NCI-H2171 (cell line): ENCODE measurements at regions not wholly inside any gene's neighbourhood (a gene's known extent, or its start where the extent isn't known, plus 50 kb on each side); places are given as distances from the start of the nearest gene placed in this dataset.
A peak's percentile ranks its signal among the peaks of the same experiment; 100 is the strongest.
"Not testable (repeated sequence)": the region's sequence is repeated elsewhere in the genome, so short reads cannot be mapped to it uniquely, and the experiment has no call there.

Experiments used
- DNase-seq: peaks from one replicate; lab custom pipeline; 2025; lab: John Stamatoyannopoulos, UW

DNA sequence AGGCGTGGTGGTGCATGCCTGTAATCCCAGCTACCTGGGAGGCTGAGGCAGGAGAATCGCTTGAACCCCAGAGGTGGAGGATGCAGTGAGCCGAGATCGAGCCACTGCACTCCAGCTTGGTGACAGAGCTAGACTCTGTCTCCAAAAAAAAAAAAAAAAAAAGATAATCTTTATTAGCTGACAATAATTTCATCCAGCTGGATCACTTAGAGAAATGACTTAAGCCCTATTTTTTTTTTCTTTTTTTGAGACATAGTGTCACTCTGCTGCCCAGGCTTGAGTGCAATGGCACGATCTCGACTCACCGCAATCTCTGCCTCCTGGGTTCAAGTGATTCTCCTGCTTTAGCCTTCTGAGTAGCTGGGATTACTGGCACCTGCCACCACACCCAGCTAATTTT lies 51.6 kb upstream of the MAP4K4 start:
- not testable (repeated sequence) for DNase-seq

DNA sequence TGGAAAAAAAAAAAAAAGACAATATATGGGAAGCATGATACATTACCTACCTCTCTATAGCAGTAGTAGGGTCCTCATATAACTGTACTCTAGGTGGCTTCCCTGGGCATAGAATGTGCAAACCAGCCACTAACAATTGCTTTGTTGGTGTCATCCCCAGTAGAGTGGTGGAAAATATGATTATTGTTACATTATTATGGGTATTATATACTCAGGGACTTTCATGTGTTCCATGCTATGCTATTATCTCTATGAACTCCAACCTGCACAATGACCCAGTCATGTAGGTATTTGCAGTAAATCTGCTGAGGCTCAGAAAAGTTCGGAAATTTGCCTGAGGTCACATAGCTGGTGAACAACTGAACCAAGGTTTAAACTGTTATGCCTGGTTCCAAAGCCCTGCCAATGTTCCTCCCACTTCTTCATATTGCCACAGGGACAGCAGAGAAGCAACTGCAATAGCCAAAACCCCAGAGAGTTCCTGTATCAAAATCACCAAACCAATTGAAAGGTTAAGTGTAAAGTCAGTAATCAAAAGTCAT lies 52.6 kb upstream of the MAP4K4 start:
- no peak for DNase-seq

DNA sequence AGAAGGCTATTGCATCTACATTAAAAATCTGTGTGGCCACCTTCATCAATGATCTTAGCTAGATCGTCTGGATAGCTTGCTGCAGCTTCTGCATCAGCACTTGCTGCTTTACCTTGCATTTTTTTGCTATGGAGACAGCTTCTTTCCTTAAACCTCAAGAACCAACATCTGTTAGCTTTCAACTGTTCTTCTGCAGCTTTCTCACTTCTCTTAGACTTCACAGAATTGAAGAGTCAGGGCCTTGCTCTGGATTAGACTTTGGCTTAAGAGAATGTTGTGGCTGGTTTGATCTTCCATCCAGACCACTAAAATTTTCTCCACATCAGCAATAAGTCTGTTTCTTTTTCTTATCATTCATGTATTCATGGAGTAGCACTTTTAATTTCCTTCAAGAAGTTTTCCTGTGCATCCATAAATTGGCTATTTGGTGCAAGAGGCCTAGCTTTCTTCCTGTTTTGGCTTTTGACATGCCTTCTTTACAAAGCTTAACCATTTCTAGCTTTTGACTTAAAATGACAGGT lies 54.4 kb upstream of the MAP4K4 start:
- no peak for DNase-seq

DNA sequence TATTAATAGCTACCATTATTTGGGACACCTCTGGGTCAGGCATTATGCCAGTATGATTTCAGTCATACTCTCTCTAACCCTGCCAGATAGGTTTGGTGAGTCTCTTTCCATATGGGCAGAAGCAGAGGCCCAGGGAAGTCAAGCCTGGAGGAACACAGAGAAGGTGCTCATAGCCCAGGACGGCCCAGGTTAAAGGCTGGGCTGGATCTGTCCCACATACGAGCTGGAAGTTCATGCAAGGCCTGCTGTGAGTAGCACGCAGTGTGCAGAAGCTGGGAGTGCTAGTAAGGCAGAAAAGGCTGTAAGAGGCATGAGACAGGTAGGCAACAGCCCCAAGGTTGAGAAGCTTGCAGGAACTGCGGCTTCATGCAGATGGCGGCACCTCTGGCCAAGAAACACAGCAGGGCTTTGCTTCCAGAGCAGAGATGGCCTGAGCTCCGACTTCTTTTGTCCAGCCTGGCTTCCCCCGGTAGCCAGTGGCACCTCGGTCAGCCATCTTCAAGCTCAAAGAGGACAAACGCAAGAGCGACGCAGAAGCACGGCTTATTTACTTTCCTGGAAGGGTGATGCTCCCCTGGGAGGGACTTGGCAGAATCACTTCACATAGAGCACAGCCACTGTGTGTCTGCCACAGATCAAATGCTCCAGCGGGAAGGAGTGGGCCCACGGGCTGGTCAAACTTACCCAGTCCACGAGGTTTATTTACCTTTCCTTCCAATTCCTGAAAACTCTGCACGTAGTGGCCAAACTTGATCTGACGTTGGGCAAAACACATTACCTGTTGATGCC lies 58.5 kb upstream of the MAP4K4 start:
- no peak for DNase-seq

DNA sequence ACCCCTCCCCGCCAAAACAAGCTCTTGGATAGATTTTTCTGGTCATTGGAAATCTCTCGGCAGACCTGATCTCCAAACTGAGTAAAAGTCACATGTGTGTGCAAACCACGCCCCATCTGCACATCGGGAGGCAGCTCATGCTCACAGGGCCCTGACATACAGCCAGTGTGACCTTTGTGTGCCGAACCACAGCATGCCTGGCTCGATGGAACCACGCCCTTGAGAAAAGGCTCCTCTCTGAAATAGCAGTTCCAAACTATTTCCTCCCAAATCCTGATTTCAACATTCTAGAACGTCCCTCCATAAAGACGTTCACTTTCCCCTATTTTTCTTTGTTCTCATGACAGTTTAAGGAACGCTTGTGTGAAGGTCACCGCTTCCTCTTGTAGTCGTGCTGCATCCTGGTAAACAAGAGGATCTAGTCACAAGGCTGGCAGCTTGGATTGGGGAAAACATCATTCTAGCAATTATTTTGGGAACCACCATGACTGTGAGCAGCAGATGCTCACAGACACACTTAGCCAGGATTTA lies 59.3 kb upstream of the MAP4K4 start:
- DNase-seq, result no peak

DNA sequence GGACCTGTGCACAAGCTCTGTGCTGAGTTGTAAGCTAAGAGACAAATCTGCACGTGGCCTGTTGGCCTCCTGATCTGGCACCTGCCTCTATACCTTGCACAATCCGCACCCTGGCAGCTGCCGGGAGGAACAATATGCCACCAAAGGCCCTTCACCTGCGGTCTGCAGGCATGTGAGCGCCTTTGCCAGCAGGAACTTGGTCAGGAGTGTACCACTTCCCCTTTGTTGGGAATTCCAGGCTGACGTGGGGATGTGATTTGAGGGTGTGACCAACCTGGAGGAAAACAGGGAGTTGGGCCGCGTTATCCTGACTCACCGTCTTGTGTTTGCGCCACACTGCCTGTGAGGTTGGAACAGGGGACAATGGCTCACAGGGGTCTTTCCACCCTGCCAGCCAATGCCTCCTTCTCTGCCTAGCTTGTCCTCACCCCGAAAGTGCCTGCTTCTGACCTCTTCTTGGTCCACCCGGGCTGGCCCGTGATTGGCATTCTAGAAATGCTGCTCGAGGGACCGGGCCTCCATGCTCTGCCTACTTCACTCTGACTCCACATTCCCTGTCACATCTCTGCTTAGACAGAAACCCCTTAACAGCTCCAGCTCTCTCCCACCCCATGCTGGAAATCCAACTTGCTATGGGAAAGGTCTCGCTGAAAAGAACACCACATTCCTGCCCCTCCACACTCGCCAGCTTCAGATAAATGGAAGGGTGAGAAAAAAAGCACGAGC lies 67.1 kb upstream of the MAP4K4 start:
- no peak for DNase-seq

DNA sequence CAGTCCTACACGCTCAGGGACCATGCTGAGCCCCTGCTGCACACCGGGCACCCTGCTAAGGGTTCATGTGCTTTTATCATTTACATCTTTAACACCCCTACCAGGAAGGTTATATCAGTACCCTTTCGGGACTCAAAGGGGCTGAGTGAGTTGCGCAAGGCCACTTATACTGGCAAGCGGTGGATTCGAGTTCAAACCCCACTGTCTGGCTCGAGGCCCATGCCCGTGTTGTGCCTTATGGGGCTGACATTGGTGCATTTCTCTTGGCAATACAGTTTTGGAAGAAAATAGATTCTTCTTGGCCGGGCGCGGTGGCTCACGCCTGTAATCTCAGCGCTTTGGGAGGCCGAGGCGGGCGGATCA lies 69.5 kb upstream of the MAP4K4 start:
- DNase-seq, result no peak

DNA sequence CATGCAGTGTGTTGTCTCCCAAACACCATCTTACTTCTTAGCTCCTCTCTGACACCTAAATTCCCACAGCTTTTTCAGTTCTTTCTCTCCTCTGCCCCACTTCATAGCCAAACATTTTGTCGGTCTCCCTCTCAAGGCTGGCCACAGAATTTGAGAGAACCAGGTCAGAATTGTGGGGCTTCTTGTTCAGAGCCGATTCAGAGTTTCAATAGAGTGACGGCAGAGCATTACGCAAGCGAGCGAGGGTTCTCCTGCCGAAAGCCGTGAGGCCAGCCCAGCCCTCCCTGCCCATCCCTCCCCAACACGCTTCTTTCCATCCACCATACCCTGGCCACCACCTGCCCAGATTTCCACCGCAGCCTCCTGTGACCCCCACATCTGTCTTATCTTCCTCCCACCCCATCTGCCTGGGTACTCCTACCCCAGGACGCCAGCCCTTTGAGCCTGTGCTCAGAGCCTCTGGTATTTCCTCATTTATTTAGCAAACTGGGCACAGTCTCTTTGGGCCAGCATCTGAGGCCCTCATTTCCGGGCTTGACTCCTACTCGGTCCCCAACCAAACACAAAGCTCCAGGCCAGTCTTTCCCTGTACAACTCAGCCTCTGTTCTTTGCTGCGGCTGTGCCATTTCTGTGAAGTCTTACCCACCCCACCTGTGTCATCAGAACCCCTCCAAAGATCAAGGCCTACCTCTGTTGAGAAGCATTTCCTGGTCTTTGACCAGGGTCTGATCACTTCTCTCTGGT lies 70.0 kb upstream of the MAP4K4 start:
- no peak for DNase-seq

DNA sequence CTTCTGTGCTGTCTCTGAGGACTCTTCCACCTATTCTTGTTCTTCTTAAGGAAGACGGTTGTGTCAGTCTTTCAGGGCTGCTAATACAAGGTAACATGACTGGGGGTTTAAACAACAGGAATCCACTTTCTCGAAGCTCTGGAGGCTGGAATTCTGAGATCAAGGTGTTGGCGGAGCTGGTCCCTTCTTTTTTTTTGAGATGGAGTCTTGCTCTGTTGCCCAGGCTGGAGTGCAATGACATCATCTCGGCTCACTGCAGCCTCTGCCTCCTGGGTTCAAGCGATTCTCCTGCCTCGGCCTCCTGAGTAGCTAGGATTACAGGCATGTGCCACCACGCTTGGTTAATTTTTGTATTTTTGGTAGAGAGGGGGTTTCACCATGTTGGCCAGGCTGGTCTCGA lies 71.7 kb upstream of the MAP4K4 start:
- not testable (repeated sequence) for DNase-seq

DNA sequence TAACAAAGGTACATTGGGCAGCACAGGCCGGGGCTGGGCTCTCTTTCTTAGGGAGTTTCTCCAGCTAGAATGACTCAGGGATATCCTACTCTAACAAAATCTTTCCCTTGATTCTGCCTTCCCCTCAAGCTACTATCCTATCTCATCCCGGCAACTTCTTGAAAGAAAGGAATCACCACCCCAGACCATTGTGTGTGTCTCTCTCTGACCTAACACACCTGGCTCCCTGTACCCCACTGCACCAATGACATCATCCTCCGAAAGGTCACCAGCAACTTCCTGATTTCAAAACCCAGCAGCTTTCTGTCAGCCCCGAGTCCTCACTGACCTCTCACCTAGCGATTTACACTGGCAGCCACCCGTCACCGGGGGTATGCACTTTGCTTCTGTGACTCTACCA lies 72.1 kb upstream of the MAP4K4 start:
- DNase-seq, result no peak

DNA sequence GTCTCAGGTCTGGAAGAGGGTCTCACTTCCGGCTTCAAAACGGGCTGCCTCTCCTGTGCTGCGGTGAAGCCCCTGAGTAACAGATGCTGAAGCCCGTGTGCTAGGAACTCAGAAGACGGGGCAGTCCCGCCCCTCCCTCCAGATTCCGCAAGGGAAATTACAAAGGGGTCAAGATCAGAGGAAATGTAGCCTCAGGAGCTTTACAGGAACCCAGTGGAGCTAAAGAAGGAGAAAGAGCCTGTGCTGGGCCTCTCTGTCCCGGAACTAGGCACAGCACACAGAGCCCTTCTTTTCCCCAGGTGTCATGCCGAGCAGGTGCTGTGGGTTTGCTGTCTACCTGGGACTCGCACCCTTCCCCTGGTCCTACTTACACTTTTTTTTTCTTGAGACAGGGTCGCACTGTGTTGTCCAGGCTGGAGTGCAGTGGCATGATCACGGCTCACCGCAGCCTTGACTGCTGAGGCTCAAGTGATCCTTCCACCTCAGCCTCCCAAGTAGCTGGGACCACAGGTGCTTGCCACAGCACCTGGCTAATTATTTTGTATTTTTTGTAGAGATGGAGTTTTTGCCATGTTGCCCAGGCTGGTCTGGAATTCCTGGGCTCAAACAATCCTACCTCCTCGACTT lies 72.7 kb upstream of the MAP4K4 start:
- no peak for DNase-seq

DNA sequence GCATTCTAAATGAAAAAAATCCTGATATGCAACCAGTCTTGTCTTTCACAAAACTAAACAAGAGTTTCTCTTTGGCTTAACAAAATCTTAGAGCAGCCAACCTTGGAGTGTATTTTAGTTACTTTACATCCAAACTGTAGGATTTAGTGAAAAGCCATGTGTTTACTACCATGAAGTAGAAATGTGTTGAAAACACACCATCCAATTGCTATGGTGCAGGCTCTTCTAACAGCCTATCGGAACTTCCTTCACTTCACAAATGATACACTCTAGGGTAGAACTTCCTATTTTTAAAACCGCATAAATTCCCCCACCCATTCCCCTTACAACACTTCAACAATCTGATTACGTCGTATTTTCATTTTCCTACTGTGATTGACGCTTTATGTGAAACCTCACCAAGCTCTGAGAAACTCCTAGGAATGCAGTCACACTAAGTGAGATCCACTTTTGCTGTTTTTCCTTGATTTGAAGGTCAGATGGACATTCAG lies 74.4 kb upstream of the MAP4K4 start:
- no peak for DNase-seq

DNA sequence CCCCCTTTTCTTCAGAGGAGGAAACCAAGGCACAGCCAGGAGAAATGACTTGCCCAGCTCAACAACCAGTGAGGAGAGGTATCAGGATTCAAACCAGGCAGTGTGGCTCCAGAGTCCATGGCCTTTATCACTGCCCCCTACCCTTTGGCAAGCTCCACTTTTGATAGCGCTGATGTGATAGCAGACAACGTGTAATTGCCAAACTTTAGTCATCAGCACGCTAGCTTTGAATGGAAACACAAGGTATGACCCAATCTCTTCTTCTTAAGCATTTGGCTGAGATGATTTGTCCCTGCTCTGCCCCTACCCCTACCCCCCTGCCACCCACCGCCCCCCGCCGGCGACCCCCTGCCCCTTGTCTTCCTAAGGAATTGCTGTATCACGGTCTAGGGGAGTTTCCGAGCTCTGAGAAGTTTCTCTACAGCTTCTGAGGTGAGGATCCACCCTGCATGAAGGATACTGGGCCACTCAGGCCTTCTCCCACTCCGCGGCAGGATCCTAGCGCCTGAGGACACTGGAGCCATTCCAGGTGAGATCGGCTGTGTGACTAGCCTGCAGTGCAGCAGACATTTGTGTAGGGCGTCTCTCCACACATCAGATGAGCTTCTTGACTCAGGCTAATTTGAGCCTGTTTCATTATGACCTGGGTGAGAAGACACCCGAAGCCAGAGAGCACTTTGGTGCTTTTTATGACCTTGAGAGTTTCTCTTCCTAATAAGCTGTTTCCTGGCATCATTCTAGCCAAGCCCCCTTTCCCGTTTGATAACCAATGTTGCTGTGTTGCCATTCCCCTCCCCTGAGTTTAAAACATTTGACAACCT lies 75.1 kb upstream of the MAP4K4 start:
- DNase-seq, result no peak

DNA sequence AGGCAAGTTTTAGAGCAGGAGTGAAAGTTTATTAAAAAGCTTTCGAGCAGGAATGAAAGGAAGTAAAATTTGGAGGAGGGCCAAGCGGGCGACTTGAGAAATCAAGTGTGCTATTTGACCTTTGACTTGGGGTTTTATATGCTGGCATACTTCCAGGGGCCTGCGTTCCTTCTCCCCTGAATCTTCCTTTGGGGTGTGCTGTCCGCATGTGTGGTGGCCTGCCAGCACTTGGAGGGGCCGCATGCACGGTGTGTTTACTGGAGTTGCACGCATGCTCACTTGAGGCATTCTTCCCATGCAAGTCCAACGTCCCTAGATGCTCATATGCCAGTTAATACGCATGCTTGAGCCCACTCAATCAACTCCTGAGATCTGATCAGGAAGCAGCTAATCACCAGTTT lies 78.3 kb upstream of the MAP4K4 start:
- no peak for DNase-seq

DNA sequence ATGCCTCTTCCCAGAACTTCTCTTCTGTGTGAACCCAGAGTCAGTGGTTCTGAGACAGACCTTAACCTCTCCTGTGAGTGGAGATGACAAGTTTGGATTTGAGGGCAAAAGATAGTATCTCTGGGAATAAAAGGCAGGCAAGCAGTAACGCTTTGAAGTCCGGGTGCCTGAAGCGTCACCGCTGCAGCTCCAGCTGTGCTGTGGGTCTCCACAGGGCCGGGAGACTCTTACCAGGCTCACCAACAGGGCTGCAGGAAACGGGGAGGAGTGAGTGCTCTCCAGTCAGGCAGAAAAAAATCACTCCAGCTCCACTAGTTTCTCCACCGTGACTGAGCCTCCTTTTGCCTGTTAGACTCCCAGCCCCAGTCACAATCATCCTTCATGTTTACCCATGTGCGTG lies 79.7 kb upstream of the MAP4K4 start:
- DNase-seq, result no peak

DNA sequence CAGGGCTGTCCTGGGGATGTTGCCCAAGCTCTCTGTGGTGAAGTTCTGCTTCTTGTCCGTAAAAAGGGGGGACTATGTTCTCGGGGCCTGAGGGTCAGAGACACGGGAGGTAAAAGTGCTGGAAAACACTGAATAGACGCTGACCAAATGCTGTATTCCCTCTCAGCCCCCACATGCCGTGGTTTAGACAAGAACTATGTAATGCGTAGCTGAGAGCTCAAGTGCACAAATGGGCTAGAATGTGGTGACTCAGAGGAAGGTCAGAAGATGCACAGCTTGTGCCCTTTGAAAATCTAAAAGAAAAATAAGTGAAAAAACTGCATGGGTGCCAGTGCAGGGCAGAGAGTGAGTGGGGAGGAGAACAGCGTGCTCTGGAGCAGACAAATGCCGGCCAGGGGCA lies 80.3 kb upstream of the MAP4K4 start:
- DNase-seq, result no peak

DNA sequence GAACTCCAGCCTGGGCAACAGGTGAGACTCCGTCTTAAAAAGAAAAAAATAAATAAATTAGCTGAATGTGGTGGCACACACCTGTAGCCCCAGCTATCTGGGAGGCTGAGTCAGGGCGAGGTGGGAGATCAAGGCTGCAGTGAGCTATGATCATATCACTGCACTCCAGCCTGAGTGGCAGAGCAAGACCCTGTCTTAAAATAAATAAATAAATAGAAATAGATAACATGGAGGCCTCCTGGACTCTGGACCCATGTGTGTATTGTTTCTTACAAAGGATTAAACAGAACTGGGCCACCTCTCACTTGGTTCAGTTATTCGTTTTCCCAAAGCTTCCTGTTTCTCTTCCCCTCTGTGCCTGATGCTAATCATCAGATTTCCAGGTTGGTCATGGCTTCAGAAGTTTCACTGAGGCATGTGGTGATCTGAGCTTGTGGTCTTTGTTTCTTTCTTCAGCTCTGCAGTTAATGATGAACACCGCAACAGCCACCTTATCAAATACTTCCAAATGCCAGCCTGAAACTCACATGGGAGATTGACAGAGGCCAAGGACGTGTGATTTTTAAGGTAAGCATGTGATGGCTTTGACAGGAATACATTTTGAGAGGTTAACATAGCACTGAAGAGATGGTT lies 83.3 kb upstream of the MAP4K4 start:
- no peak for DNase-seq

DNA sequence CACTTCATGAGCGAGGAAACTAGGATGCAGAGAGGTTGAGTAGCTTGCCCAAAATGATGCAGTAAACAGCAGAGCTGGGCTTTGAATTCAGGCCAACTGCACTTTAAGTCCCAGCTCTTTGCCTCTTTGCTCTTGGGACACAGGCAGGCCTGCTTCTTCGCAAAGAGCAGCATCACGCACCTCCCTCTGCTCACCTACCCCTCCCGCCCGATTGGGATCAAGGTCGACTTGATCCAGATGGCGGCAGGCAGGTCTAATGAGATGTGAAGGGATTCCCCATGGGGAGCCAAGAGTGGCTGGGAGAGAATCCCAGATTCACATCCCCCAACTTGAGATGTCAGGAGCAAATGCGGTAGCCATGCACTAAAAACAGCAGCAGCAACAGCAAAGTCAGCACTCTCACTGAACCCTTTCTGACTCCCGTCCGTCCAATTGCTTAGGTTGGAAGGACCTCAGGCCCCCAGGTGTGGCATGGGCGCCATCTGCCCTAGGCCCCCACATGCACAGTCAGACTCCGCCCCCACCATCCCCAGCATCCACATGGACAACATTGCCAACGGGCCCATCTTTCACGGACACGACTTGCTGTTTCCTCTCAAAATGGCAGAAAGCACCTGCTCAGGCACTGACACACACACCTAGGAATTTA lies 84.3 kb upstream of the MAP4K4 start:
- DNase-seq, result peak; percentile 94

DNA sequence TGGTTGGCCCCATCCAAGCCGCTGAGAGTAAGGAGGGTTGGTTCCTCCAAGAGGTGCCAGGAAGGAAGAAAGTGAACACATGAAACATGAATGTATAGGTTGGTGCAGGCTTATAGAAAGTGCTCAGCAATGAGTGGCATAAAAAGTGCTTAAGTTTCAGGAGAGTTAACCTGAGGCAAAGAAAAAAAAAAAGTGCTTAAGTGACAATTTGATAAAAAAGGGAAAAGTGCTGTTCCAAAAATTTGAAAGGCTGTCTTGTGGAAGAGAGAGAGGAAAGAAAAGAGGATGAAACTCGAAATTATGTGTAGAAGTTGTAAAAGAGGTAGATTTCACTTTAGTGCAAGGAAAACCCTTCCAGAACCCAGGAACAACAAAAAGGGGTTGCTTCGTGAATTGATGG lies 85.5 kb upstream of the MAP4K4 start:
- DNase-seq, result no peak
